Coronary artery (tissue), 2 donors: ENCODE measurements at regions not wholly inside any gene's neighbourhood (a gene's known extent, or its start where the extent isn't known, plus 50 kb on each side); places are given as distances from the start of the nearest gene placed in this dataset.
"Not testable (repeated sequence)": the region's sequence is repeated elsewhere in the genome, so short reads cannot be mapped to it uniquely, and the experiment has no call there.

ENCODE experiments used
- DNase-seq: peaks from one replicate; pipeline ENCODE4 v3.0.0-alpha.2; 2017; ENCODE audit warnings: low spot score
- H3K27ac ChIP-seq, 2 donors: fragments of 200-600 bp; sonication (generic); one replicate each; pipeline ENCODE4 v1.5.1; 2016 to 2019
- H3K4me3 ChIP-seq: fragments of 200-600 bp; sonication (generic); 2 replicates; pipeline ENCODE4 v1.5.1; 2016; ENCODE audit warnings: mild to moderate bottlenecking, moderate library complexity
- CTCF ChIP-seq: fragments of 200-600 bp; sonication (generic); IDR thresholded peaks from one replicate; pipeline ENCODE4 v1.5.1; 2019; ENCODE audit warnings: antibody characterized with exemption

DNA sequence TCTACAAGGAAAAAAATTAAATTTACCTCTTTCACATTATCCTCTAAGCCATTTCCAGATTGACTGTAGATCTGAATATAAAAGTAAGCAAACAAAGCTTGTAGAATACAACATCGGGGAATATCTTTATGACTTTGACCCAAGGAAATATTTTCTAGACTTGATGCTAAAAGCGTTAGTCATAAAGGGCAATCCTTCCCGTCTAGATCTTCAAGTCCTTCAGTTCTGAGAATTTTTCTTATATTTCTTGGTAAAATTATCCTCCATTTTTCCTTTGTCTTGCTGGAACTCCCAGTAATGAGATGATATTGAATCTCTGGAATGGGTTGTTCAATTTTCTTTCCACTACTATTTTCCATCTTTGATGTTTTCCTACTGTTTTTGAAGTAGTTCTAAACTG is 77.8 kb upstream of the ZNF184 start:
- Histone ChIP-seq H3K4me3 (no peak overlapping the region), H3K27ac (no peak overlapping the region)
- no peak for TF ChIP-seq CTCF
- no peak for DNase-seq

DNA sequence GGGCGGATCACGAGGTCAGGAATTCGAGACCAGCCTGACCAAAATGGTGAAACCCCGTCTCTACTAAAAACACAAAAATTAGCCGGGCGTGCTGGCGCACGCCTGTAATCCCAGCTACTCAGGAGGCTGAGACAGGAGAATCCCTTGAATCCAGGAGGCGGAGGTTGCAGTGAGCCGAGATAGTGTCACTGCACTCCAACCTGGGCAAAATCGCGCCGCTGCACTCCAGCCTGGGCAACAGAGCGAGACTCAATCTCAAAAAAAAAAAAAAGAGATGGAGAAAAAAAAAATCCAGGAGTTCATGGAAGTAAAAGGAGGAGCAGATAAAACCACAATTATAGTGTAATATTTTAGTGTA is 76.3 kb upstream of the ZNF184 start:
- not testable (repeated sequence) for DNase-seq, H3K27ac ChIP-seq, H3K4me3 ChIP-seq

GRCh38 chr6:27547157-27548075 is 74.5 kb upstream of the ZNF184 start:
- H3K27ac ChIP-seq: no peak overlapping the region
- H3K4me3 ChIP-seq: no peak overlapping the region
- TF ChIP-seq CTCF: no peak
- no peak for DNase-seq

- no peak for TF ChIP-seq CTCF
- no peak overlapping the region for H3K4me3 ChIP-seq
- no peak for DNase-seq
- H3K27ac ChIP-seq: no peak overlapping the region
Observed at GRCh38 chr6:27546522-27546921, 73.6 kb upstream of the ZNF184 start.

DNA sequence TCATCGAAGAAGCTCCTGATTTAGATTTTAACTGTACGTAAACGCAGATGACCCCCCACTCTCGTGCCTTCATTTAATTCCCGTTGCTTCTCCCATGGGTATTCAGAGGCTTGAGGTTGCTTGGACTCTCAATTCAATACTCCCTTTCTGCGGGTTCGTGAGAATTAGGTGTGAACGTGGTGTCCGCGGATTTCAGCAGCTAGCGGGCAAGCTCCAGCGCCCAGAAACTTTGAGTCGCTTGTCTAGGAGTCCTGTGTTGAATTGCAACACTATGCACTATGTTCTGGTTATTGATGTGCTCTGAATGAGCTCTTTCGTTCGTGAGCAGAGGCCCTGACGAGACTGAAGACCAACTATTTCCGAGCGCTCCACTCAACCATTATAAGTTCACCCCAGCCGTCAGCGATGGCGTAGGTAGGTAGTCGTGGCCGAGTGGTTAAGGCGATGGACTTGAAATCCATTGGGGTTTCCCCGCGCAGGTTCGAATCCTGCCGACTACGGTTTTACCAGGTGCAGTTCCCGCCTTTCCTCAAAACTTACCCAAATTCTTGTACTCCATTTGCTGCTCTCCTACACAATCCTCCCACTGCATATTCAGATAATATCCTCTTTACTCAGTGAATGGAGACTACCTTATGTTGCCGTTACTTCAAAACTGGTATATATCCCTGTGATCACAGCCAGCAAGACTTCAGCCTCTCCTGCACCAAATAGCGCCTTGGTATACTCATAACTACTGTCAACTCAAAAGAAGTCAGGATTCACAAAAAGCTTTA is 72.6 kb upstream of the ZNF184 start:
- no peak for TF ChIP-seq CTCF
- no peak for DNase-seq
- no peak overlapping the region for H3K27ac ChIP-seq
- peak overlapping the region; percentile 28 for H3K4me3 ChIP-seq

DNA sequence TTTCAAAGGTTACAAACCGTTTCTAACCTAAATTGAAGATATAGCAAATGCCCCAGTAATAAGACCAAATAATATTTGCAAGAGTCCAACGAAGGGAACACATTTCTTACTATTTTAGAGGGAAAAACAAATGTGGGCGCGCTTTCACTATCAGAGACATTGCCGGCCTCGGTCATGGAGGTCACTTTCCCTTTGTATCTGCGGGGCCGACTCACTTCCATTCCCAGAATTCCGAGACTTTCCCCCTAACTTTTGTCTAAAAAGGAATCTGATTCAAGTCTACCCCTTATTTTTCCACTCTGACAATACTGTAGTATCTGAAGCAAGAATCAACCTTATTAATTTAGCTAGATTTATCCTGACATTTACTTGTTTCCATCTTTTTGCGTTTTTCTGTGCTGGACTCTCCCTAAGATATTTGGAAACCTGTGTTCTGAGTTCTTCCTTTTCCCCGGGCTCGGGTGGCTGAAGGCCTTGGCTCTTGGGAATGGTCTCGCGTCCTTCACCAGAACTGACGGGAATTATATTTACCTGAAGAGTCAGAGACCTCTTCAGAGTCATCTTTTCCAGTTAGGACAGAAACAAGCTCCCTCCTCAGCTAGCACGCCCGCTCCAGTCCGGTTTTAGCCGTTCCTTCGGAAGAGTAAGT is 71.8 kb upstream of the ZNF184 start:
- peak overlapping the region; percentile 28 for H3K4me3 ChIP-seq
- no peak for DNase-seq
- no peak for TF ChIP-seq CTCF
- no peak overlapping the region for H3K27ac ChIP-seq

- H3K27ac ChIP-seq, DNase-seq: not testable (repeated sequence)
- H3K4me3 ChIP-seq: peak overlapping the region; percentile 28
Observed at GRCh38 chr6:27544135-27544534, 71.2 kb upstream of the ZNF184 start.
